GM23338 (cell line): ENCODE measurements at regions not wholly inside any gene's neighbourhood (a gene's known extent, or its start where the extent isn't known, plus 50 kb on each side); places are given as distances from the start of the nearest gene placed in this dataset.

ENCODE experiments used
- ATAC-seq: fragments of 200-7000 bp; cut with Tn5 transposase; 3 replicates; pipeline ENCODE4 v1.9.1; 2020
- DNase-seq: peaks from one replicate; pipeline ENCODE4 v3.0.0-alpha.2; 2015; ENCODE audit warnings: low spot score
- H2AFZ ChIP-seq: fragments of 200-600 bp; sonication (generic); 2 replicates; pipeline ENCODE4 v1.8.0; 2016; ENCODE audit warnings: antibody characterized with exemption, mild to moderate bottlenecking, moderate library complexity
- H3F3A ChIP-seq: fragments of 200-600 bp; sonication (generic); replicated peaks from 2 replicates; pipeline ENCODE4 v1.8.0; 2017; ENCODE audit warnings: antibody characterized with exemption, mixed run types, low read depth
- H3K27ac ChIP-seq: fragments of 200-600 bp; sonication (generic); 2 replicates; pipeline ENCODE4 v1.6.1; 2016; ENCODE audit warnings: low read depth
- H3K27me3 ChIP-seq: fragments of 200-600 bp; sonication (generic); 2 replicates; pipeline ENCODE4 v1.8.0; 2016; ENCODE audit warnings: mild to moderate bottlenecking, mixed run types, moderate library complexity; ENCODE audit not compliant: insufficient read depth
- H3K36me3 ChIP-seq: fragments of 200-600 bp; sonication (generic); 2 replicates; pipeline ENCODE4 v1.8.0; 2016; ENCODE audit warnings: mild to moderate bottlenecking; ENCODE audit not compliant: insufficient read depth
- H3K4me1 ChIP-seq: fragments of 200-600 bp; sonication (generic); 2 replicates; pipeline ENCODE4 v1.8.0; 2016; ENCODE audit warnings: mild to moderate bottlenecking, moderate library complexity; ENCODE audit not compliant: insufficient read depth
- H3K4me2 ChIP-seq: fragments of 200-600 bp; sonication (generic); 2 replicates; pipeline ENCODE4 v1.7.1; 2017; ENCODE audit warnings: mixed run types
- H3K4me3 ChIP-seq: fragments of 200-600 bp; sonication (generic); 2 replicates; pipeline ENCODE4 v1.6.1; 2016; ENCODE audit warnings: mixed run types
- H3K79me2 ChIP-seq: fragments of 200-600 bp; sonication (generic); replicated peaks from 2 replicates; pipeline ENCODE4 v1.8.0; 2017; ENCODE audit warnings: mild to moderate bottlenecking; ENCODE audit not compliant: insufficient read depth
- H3K9me2 ChIP-seq: fragments of 200-600 bp; sonication (generic); 2 replicates; pipeline ENCODE4 v1.8.0; 2017; ENCODE audit not compliant: insufficient read depth
- H4K20me1 ChIP-seq: fragments of 200-600 bp; sonication (generic); replicated peaks from 2 replicates; pipeline ENCODE4 v1.8.0; 2017; ENCODE audit warnings: mild to moderate bottlenecking; ENCODE audit not compliant: insufficient read depth
- H3K27ac Mint-ChIP-seq: 2 replicates; pipeline ENCODE4 v1.8.0; 2020; ENCODE audit warnings: inconsistent platforms, mild to moderate bottlenecking, moderate library complexity, mixed read lengths
- H3K27me3 Mint-ChIP-seq: 3 replicates; pipeline ENCODE4 v1.8.0; 2022; ENCODE audit warnings: low read depth, mild to moderate bottlenecking, moderate library complexity, mixed read lengths, inconsistent platforms; ENCODE audit not compliant: insufficient read depth, poor library complexity
- H3K36me3 Mint-ChIP-seq: 3 replicates; pipeline ENCODE4 v1.8.0; 2021; ENCODE audit warnings: low read depth, mild to moderate bottlenecking, inconsistent platforms, moderate library complexity, mixed read lengths
- H3K4me1 Mint-ChIP-seq: 3 replicates; pipeline ENCODE4 v1.8.0; 2020; ENCODE audit warnings: mild to moderate bottlenecking, inconsistent platforms, mixed read lengths
- H3K4me3 Mint-ChIP-seq: 3 replicates; pipeline ENCODE4 v1.8.0; 2021; ENCODE audit warnings: moderate library complexity, mild to moderate bottlenecking, inconsistent platforms, mixed read lengths
- H3K9me3 Mint-ChIP-seq: 3 replicates; pipeline ENCODE4 v1.8.0; 2020; ENCODE audit warnings: moderate library complexity, mild to moderate bottlenecking, inconsistent platforms, mixed read lengths
- CREB1 ChIP-seq: fragments of 250-450 bp; sonication (Bioruptor Pico); IDR thresholded peaks from 2 replicates; pipeline ENCODE4 v1.5.0; 2020; ENCODE audit warnings: low read depth, mild to moderate bottlenecking, moderate library complexity
- EZH2phosphoT487 ChIP-seq: fragments of 200-600 bp; sonication (generic); IDR thresholded peaks from one replicate; pipeline ENCODE4 v1.8.1; 2018; ENCODE audit warnings: antibody characterized with exemption; ENCODE audit not compliant: unreplicated experiment
- JUNB ChIP-seq: IDR thresholded peaks from one replicate; pipeline ENCODE4 v1.6.1; 2016; ENCODE audit warnings: antibody characterized with exemption; ENCODE audit not compliant: unreplicated experiment
- NANOG ChIP-seq: IDR thresholded peaks from 2 replicates; pipeline ENCODE4 v1.6.1; 2016; ENCODE audit warnings: antibody characterized with exemption, borderline replicate concordance
- POLR2AphosphoS5 ChIP-seq: IDR thresholded peaks from 2 replicates; pipeline ENCODE4 v1.6.1; 2016; ENCODE audit warnings: antibody characterized with exemption, low read depth
- REST ChIP-seq: IDR thresholded peaks from one replicate; pipeline ENCODE4 v1.6.1; 2018; ENCODE audit warnings: antibody characterized with exemption; ENCODE audit not compliant: unreplicated experiment
- ZNF114 ChIP-seq: fragments of 250-450 bp; sonication (Bioruptor Pico); IDR thresholded peaks from 2 replicates; pipeline ENCODE4 v1.5.0; 2020; ENCODE audit warnings: mild to moderate bottlenecking, moderate library complexity
- ZNF331 ChIP-seq: fragments of 250-450 bp; sonication (Bioruptor Pico); IDR thresholded peaks from 2 replicates; pipeline ENCODE4 v1.5.0; 2020; ENCODE audit warnings: low read depth, mild to moderate bottlenecking, moderate library complexity
- TF ChIP-seq, protein P1 (sequence below): fragments of 250-450 bp; sonication (Bioruptor Pico); IDR thresholded peaks from 2 replicates; pipeline ENCODE4 v1.5.0; 2020; ENCODE audit warnings: mild to moderate bottlenecking, moderate library complexity

DNA sequence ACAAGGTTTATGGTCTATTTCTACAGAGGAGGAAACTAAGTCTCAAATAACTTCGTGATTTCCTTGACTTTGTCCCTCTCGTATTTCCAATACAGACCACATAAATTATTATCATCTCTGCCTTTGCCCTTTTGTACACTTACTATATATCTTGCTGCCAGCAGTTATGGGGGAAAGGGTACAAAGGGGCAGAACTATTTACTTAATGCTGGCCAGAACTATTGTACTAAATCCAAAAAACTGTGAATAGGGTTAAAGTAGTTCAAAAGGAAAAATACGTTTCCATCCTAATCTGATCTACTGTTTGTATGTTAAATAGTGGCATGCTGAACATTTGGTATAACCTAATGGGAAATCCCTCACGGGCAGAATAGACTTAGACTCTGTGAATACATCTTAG lies 537.3 kb upstream of the SEMA6D start (continued):
- TF ChIP-seq REST (no peak), CREB1 (no peak), EZH2phosphoT487 (no peak), ZNF114 (CRISPR knock-in tag) (no peak), NANOG (no peak), JUNB (no peak)
- TF ChIP-seq, protein P1, sequence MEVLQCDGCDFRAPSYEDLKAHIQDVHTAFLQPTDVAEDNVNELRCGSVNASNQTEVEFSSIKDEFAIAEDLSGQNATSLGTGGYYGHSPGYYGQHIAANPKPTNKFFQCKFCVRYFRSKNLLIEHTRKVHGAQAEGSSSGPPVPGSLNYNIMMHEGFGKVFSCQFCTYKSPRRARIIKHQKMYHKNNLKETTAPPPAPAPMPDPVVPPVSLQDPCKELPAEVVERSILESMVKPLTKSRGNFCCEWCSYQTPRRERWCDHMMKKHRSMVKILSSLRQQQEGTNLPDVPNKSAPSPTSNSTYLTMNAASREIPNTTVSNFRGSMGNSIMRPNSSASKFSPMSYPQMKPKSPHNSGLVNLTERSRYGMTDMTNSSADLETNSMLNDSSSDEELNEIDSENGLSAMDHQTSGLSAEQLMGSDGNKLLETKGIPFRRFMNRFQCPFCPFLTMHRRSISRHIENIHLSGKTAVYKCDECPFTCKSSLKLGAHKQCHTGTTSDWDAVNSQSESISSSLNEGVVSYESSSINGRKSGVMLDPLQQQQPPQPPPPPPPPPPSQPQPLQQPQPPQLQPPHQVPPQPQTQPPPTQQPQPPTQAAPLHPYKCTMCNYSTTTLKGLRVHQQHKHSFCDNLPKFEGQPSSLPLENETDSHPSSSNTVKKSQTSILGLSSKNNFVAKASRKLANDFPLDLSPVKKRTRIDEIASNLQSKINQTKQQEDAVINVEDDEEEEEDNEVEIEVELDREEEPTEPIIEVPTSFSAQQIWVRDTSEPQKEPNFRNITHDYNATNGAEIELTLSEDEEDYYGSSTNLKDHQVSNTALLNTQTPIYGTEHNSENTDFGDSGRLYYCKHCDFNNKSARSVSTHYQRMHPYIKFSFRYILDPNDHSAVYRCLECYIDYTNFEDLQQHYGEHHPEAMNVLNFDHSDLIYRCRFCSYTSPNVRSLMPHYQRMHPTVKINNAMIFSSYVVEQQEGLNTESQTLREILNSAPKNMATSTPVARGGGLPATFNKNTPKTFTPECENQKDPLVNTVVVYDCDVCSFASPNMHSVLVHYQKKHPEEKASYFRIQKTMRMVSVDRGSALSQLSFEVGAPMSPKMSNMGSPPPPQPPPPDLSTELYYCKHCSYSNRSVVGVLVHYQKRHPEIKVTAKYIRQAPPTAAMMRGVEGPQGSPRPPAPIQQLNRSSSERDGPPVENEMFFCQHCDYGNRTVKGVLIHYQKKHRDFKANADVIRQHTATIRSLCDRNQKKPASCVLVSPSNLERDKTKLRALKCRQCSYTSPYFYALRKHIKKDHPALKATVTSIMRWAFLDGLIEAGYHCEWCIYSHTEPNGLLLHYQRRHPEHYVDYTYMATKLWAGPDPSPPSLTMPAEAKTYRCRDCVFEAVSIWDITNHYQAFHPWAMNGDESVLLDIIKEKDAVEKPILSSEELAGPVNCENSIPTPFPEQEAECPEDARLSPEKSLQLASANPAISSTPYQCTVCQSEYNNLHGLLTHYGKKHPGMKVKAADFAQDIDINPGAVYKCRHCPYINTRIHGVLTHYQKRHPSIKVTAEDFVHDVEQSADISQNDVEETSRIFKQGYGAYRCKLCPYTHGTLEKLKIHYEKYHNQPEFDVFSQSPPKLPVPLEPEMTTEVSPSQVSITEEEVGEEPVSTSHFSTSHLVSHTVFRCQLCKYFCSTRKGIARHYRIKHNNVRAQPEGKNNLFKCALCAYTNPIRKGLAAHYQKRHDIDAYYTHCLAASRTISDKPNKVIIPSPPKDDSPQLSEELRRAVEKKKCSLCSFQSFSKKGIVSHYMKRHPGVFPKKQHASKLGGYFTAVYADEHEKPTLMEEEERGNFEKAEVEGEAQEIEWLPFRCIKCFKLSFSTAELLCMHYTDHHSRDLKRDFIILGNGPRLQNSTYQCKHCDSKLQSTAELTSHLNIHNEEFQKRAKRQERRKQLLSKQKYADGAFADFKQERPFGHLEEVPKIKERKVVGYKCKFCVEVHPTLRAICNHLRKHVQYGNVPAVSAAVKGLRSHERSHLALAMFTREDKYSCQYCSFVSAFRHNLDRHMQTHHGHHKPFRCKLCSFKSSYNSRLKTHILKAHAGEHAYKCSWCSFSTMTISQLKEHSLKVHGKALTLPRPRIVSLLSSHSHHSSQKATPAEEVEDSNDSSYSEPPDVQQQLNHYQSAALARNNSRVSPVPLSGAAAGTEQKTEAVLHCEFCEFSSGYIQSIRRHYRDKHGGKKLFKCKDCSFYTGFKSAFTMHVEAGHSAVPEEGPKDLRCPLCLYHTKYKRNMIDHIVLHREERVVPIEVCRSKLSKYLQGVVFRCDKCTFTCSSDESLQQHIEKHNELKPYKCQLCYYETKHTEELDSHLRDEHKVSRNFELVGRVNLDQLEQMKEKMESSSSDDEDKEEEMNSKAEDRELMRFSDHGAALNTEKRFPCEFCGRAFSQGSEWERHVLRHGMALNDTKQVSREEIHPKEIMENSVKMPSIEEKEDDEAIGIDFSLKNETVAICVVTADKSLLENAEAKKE = no peak

DNA sequence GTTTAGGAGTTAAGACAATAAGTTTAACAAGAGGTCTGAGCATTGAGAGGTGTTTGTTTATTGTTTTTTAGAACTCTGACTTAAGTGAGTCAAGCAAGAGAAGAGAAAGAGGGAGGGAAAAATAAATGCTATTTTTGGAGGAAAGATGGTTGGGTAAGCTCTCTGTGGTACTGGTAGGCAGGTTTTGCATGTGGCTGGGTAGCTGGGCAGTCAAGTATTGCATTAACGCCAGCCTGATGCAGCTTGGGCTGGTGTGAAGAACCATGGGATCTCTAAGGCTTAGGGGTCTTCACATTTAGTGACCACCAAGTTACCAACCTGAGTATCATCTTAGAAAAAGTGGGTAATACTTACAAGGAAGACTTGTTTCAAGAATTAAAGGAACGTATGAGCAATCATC lies 534.5 kb upstream of the SEMA6D start:
- Histone ChIP-seq H2AFZ (no peak overlapping the region), H3F3A (no peaks in the 10 kb centered on the region), H3K79me2 (no peaks in the 10 kb centered on the region), H3K4me1 (peaks cover 40% of the 10 kb centered on the region), H3K36me3 (no peaks in the 10 kb centered on the region), H3K27ac (no peak overlapping the region), H4K20me1 (no peaks in the 10 kb centered on the region), H3K9me2 (no peaks in the 10 kb centered on the region), H3K27me3 (peaks cover 73% of the 10 kb centered on the region), H3K4me3 (no peak overlapping the region), H3K4me2 (no peak overlapping the region)
- Mint-ChIP-seq H3K4me1 (peaks cover 23% of the 10 kb centered on the region), H3K27ac (no peak overlapping the region), H3K27me3 (peaks cover 42% of the 10 kb centered on the region), H3K4me3 (no peak overlapping the region; the same call in 2 of the 3 replicates), H3K36me3 (no peaks in the 10 kb centered on the region; the same call in 1 of the 3 replicates), H3K9me3 (peaks cover 5% of the 10 kb centered on the region; the same call in 1 of the 3 replicates)
- DNase-seq = no peak
- ATAC-seq = no peak
- TF ChIP-seq ZNF331 = no peak
- no peak for TF ChIP-seq POLR2AphosphoS5
- no peak for TF ChIP-seq ZNF114 (CRISPR knock-in tag)
- TF ChIP-seq JUNB = no peak
